GM12874 (cell line): ENCODE measurements at regions not wholly inside any gene's neighbourhood (a gene's known extent, or its start where the extent isn't known, plus 50 kb on each side); places are given as distances from the start of the nearest gene placed in this dataset.

Experiments used
- TF ChIP-seq, protein P1 (sequence below): IDR thresholded peaks from 2 replicates; pipeline ENCODE4 v1.5.1; 2011; ENCODE audit warnings: low read depth, mild to moderate bottlenecking, control low read depth, low read length, moderate library complexity; ENCODE audit not compliant: insufficient read depth

DNA sequence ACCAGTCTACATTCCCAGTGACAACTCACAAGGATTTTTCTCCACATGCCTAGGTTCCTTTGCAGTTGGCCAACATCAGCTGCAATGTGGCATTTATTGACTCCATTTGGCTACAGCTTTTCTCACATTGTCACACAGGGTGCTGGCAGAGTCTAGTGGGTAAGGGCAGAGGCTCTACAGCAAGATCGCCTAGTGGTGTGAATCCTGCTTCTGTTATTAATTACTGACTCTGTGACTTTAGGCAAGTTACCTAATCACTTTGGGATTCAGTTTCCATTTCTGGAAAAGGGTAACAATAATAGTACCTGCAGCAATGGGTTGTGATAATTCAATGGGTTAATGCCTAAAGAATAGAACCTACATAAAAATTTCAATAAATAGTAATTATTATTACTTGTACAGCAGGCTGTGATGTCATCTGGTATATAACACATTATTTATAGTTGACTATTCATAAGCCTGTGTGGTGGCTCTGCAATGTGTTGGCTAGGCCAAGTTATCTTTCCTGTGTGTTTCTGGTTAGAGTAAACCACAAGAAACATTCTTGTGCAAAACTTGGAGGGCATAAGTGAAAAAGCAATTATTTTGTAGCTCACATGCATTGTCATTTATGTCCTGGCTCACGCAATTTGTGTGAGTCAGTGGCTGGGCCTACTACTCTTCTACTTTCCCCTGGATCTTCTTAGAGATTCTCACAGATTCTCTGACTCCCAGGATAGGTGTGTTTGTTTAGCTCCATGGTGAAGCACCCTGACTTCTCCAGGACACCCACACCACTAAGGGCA, 59.5 kb downstream of the PTGS2 start:
- TF ChIP-seq, protein P1, sequence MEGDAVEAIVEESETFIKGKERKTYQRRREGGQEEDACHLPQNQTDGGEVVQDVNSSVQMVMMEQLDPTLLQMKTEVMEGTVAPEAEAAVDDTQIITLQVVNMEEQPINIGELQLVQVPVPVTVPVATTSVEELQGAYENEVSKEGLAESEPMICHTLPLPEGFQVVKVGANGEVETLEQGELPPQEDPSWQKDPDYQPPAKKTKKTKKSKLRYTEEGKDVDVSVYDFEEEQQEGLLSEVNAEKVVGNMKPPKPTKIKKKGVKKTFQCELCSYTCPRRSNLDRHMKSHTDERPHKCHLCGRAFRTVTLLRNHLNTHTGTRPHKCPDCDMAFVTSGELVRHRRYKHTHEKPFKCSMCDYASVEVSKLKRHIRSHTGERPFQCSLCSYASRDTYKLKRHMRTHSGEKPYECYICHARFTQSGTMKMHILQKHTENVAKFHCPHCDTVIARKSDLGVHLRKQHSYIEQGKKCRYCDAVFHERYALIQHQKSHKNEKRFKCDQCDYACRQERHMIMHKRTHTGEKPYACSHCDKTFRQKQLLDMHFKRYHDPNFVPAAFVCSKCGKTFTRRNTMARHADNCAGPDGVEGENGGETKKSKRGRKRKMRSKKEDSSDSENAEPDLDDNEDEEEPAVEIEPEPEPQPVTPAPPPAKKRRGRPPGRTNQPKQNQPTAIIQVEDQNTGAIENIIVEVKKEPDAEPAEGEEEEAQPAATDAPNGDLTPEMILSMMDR: no peak

DNA sequence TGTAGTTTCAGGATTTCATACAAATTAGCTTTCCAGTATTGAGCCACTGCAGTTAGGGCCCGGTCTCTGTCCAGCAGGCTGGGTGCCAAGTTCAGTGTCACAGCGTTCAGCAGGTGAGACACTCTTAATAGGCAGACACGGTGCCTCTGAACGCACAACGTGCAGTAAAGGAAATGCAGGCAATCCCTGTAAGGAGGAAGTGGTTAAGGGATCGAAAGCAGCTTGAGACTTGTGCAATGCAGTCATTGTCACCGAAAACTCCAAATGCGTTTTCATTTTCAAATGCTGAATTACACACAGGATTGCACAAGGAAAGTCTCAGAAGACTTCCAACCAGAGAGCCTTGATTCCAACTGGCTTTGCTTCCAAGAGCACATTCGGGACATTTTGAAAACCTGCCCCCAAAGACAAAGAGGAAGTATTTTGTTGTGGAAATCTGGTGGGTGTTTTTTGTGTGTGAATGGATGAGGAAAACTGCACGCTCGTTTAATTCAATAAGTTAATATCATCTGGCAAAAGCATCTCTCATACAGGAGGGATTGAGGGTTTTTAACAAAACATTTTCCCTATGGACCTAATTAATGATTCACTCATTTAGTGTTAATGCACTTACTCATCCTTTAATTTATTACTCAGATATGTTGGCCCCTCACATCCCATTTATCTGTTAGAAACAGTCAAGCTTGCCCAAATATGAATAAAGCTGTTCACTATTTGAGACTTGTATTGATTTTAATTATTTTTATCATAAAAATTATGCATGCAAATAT, 61.6 kb downstream of the PTGS2 start:
- TF ChIP-seq, protein P1: no peak

DNA sequence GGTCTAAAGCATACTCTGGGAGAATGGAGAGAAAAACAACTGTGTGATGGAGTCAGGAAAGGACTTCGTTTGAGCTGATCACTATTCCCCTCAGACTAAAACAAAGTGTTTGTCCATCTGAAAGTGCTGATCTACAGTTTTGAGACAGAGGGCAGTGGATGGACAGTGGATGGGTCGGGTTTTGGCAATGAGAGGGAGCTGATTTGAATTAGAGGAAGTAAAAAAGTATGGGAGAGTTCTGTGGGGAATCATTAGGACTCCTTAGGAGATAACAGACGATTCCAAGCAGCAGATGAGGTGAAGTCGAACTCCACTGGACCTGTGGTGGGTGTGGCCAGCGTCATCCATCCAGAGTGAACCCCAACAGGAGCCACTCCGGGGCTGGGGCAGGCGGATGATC, 62.3 kb downstream of the PTGS2 start:
- TF ChIP-seq, protein P1: no peak

DNA sequence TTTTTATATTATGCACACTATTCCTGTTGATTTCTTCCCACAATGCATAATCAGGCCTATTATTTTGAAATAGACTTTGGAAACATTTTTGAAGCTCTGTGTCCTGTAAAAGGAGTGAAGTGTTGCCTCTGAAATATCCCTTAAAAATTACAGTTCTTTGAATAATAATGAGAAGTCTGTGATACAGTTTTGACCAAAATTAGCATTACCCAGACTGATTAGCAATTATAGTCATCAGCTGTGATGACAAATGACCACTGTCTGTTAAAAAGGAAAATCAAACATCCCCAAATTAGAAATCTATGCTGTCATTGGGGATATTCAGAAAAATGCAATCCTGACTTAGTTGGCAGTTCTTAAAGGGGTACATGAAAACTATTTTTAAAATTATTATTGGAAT, 63.7 kb downstream of the PTGS2 start:
- TF ChIP-seq, protein P1: no peak

DNA sequence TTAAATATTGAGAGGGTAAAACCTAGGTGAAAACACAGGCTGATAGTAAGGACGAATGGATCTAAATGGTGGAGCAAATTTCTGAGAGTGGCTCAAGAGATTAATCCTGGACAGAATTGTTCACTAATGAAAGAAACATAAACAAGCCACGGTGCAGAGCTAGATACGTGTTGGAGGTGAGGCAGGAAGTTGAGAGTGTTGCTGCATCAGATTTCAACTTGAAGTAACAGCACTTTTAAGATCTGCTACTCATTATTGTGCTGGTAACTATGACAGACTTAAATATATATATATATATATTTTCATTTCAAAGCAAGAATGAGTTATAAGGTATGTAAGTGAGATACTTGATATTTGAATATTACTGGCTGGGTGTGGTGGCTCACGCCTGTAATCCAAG, 64.9 kb downstream of the PTGS2 start:
- TF ChIP-seq, protein P1: no peak

DNA sequence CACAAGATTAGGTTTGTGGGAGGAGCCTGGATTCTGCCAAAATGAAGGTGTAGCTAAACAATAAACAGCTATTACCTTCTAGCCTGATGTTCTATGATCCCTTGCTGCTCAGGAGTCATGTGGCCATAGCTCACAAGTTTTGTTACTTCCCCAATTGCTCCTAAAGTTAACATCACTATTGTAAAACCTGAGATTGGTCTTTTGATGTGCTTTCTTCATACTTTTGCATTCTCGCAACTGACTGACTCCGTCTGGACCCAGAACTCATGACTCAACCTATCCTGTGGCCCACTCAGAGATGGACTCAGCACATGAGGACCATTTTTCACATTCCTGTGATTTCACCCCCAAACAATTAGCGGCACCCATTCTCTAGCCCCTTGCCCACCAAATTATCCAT, 69.1 kb downstream of the PTGS2 start:
- TF ChIP-seq, protein P1: no peak

DNA sequence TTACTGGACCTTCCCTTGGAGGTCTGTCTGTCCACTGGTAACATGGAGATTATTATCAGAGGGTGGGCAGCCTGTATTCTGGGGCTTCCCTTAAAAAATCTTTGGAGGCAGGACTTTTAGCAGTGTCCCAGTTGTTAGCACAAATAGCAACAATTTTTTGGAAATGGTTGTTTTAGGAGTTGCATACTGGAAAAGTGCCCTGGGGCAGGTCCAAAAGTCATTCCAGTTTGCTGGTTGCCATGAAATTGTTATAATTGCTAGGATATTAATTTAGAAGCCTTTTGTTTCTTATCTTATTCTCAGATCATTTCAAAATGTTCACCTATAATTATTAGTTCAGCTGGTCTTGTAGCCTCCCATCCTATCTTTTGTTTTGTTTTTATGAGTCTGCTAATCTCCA, 71.0 kb downstream of the PTGS2 start:
- TF ChIP-seq, protein P1: no peak
